MCF 10A (cell line): ENCODE measurements at regions not wholly inside any gene's neighbourhood (a gene's known extent, or its start where the extent isn't known, plus 50 kb on each side); places are given as distances from the start of the nearest gene placed in this dataset.
A peak's percentile ranks its signal among the peaks of the same experiment; 100 is the strongest.
"Not testable (repeated sequence)": the region's sequence is repeated elsewhere in the genome, so short reads cannot be mapped to it uniquely, and the experiment has no call there.

ENCODE experiments used
- BruUV-seq: library from RNA; stranded (reverse); fragments of 400-500 nt; replicated peaks from 2 replicates; lab custom pipeline; 2021; lab: Mats Ljungman, UMichigan
- CTCF ChIA-PET: fragments of 300-600 bp; sonication (Branson Sonifier 250); formaldehyde crosslinking; extraction: SDS; loops from one replicate; lab custom pipeline; 2021; ENCODE audit warnings: antibody characterized with exemption, inconsistent platforms; lab: Yijun Ruan, JAX
- POLR2A ChIA-PET: fragments of 300-600, 350-650 bp; sonication (Branson Sonifier 250); formaldehyde crosslinking; extraction: SDS; loops from one replicate; lab custom pipeline; 2020; ENCODE audit warnings: antibody characterized with exemption, inconsistent platforms; lab: Yijun Ruan, JAX
- DNase-seq: peaks from one replicate; pipeline ENCODE4 v3.0.0-alpha.2; 2018; ENCODE audit not compliant: unreplicated experiment
- H3K27ac Mint-ChIP-seq: one replicate; pipeline ENCODE4 v1.8.0; 2022; ENCODE audit warnings: mild to moderate bottlenecking, low read depth, mixed read lengths; ENCODE audit not compliant: unreplicated experiment
- H3K27me3 Mint-ChIP-seq: one replicate; pipeline ENCODE4 v1.8.0; 2022; ENCODE audit warnings: mixed read lengths; ENCODE audit not compliant: insufficient read depth, unreplicated experiment
- H3K36me3 Mint-ChIP-seq: one replicate; pipeline ENCODE4 v1.8.0; 2022; ENCODE audit warnings: mild to moderate bottlenecking, moderate library complexity, mixed read lengths; ENCODE audit not compliant: insufficient read depth, unreplicated experiment
- H3K4me1 Mint-ChIP-seq: one replicate; pipeline ENCODE4 v1.8.0; 2022; ENCODE audit warnings: mixed read lengths; ENCODE audit not compliant: insufficient read depth, unreplicated experiment
- H3K4me3 Mint-ChIP-seq: one replicate; pipeline ENCODE4 v1.8.0; 2022; ENCODE audit warnings: mild to moderate bottlenecking, moderate library complexity, mixed read lengths; ENCODE audit not compliant: unreplicated experiment
- H3K9me3 Mint-ChIP-seq: one replicate; pipeline ENCODE4 v1.8.0; 2022; ENCODE audit warnings: mixed read lengths; ENCODE audit not compliant: unreplicated experiment
- intact Hi-C: fragments of 100-400 bp; cut with micrococcal nuclease; formaldehyde crosslinking; loops from 2 replicates; pipeline ENCODE4 v1.14.1; 2022
- TF ChIP-seq, protein P1 (sequence below): fragments of 200-600 bp; IDR thresholded peaks from one replicate; pipeline ENCODE4 v1.8.0; 2022; ENCODE audit warnings: antibody characterized with exemption, mild to moderate bottlenecking; ENCODE audit not compliant: unreplicated experiment

DNA sequence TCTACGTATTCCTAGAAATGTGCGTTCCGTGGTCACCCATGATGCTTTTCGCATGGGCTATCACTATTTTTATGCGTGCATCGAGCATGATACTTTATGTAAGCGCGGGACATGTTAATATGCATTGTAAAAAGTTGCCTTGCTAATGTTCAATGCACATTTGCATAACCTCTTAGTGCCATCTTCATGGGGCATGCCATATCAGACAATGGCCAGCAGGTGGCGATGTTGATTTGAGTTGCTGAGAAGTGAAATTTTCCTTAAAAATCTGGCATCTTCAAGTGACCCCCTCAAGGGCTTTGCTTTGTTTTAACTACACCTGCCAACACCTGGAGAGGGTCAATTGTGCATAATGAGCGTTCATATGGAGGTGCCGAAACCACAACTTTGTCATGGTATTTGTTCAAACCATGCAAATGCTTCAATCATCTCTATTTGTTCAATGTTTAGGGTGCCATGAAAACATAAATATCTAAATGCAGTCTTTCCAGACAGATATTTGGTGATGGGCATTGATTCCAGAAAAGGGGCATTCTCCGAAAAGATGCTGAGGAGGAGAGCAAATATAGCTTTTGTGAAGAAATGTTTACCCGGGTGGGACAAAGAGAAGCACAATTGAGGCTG lies 833.9 kb upstream of the PRKX start:
- no peaks in the 10 kb centered on the region for H3K27me3 Mint-ChIP-seq

DNA sequence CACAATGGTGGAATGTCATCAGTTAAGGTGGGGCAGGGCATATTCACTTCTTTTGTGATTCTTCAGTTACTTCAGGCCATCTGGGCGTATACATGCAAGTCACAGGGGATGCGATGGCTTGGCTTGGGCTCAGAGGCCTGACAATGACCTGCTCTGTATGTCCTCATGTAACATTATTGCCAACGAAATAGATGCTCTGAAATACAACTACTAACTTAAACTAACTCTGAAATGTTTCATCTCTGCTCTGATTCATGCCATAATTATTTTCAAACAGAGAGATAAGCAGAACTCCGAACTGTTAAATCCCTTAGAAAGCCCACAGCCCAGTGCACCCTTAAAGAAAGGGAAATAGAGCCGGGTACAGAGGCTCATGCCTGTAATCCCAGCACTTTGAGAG lies 832.7 kb upstream of the PRKX start:
- intact Hi-C loops = loop anchor here (2.0 to 5.0 kb wide), 3 partner anchors 567 to 1331 kb away; no protein-coding TSS in a partner anchor

More for the DNA sequence above, 833.9 kb upstream of the PRKX start:
- ChIA-PET CTCF (interaction anchor here (0.6 to 1.6 kb wide), 13 partner anchors 9 to 1781 kb away, joined by 3 to 10 read pairs (median 3); no protein-coding TSS in a partner anchor), POLR2A (no interaction called here)
- intact Hi-C loops = loop anchor here (2.0 to 5.0 kb wide), 3 partner anchors 565 to 1330 kb away; no protein-coding TSS in a partner anchor
- Mint-ChIP-seq H3K27ac (no peak overlapping the region), H3K9me3 (no peaks in the 10 kb centered on the region), H3K4me1 (no peaks in the 10 kb centered on the region), H3K4me3 (no peak overlapping the region), H3K36me3 (no peaks in the 10 kb centered on the region)
- DNase-seq = peak; percentile 48
- BruUV-seq = no TSS peak
- TF ChIP-seq, protein P1, sequence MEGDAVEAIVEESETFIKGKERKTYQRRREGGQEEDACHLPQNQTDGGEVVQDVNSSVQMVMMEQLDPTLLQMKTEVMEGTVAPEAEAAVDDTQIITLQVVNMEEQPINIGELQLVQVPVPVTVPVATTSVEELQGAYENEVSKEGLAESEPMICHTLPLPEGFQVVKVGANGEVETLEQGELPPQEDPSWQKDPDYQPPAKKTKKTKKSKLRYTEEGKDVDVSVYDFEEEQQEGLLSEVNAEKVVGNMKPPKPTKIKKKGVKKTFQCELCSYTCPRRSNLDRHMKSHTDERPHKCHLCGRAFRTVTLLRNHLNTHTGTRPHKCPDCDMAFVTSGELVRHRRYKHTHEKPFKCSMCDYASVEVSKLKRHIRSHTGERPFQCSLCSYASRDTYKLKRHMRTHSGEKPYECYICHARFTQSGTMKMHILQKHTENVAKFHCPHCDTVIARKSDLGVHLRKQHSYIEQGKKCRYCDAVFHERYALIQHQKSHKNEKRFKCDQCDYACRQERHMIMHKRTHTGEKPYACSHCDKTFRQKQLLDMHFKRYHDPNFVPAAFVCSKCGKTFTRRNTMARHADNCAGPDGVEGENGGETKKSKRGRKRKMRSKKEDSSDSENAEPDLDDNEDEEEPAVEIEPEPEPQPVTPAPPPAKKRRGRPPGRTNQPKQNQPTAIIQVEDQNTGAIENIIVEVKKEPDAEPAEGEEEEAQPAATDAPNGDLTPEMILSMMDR = peak; percentile 91

DNA sequence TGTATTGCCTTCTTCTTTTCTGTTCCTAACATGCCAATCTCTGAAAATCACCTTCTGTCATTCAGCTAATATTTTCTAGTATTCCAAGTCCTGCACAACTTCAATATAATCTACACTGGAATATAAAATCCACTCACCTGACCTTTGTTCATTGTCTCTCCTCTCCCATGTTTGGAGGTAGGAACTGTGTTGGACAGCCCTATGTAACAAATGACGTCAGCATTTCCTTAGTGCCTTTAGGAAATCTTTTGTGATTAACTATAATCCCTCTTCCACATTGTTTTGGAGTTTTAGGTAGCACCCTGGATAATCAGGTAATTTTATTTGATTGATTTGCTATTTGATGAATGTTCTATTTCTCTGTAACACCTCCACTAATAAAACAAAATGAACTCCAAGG lies 814.8 kb upstream of the PRKX start:
- Mint-ChIP-seq H3K9me3 (no peaks in the 10 kb centered on the region), H3K4me3 (no peak overlapping the region), H3K4me1 (no peaks in the 10 kb centered on the region), H3K27me3 (no peaks in the 10 kb centered on the region), H3K27ac (no peak overlapping the region), H3K36me3 (no peaks in the 10 kb centered on the region)
- CTCF ChIA-PET = interaction anchor here (1.0 kb wide), 1 partner anchor 564 kb away, joined by 3 read pairs; no protein-coding TSS in a partner anchor
- DNase-seq = no peak
- POLR2A ChIA-PET = no interaction called here
- BruUV-seq = no TSS peak
- TF ChIP-seq, protein P1 = no peak
- intact Hi-C loops = no loop called here

More for the DNA sequence above, 832.7 kb upstream of the PRKX start:
- DNase-seq, H3K4me1 Mint-ChIP-seq, H3K27ac Mint-ChIP-seq, H3K36me3 Mint-ChIP-seq, BruUV-seq, H3K9me3 Mint-ChIP-seq, H3K27me3 Mint-ChIP-seq, H3K4me3 Mint-ChIP-seq, POLR2A ChIA-PET: not testable (repeated sequence)
- CTCF ChIA-PET = interaction anchor here (0.7 to 1.6 kb wide), 5 partner anchors 10 to 559 kb away, joined by 3 to 5 read pairs (median 4); no protein-coding TSS in a partner anchor

DNA sequence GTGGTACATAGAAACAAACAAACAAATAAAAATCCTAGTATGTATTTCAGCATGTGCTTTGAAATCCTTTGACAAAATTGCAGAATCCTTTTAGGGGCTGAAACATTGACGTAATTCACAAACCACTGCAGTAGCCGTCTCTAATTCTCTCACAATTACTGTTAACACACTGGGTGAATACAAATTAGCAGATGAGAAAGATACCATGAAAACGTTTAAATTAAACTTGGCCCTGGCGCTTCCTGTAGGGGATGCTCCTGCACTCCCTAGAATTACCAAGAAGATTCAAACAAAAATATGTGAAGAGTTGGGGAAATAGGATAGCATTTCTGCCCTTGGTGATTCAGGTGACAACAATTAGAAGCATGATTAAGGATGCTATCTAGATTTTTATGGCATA lies 772.5 kb upstream of the PRKX start:
- intact Hi-C loops = no loop called here
- DNase-seq = no peak
- H3K9me3 Mint-ChIP-seq = peaks cover 42% of the 10 kb centered on the region
- no peaks in the 10 kb centered on the region for H3K27me3 Mint-ChIP-seq
- no peaks in the 10 kb centered on the region for H3K36me3 Mint-ChIP-seq
- no peak overlapping the region for H3K4me3 Mint-ChIP-seq
- H3K27ac Mint-ChIP-seq = no peak overlapping the region
- ChIA-PET CTCF (no interaction called here), POLR2A (no interaction called here)
- TF ChIP-seq, protein P1 = no peak
- no peaks in the 10 kb centered on the region for H3K4me1 Mint-ChIP-seq
- BruUV-seq = no TSS peak
